ENCODE measurements at regions not wholly inside any gene's neighbourhood (a gene's known extent, or its start where the extent isn't known, plus 50 kb on each side); places are given as distances from the start of the nearest gene placed in this dataset.

- TF ChIP-seq POLR2A (IDR thresholded peaks at IDR 0.05) = no peak
- TF ChIP-seq, protein P1, sequence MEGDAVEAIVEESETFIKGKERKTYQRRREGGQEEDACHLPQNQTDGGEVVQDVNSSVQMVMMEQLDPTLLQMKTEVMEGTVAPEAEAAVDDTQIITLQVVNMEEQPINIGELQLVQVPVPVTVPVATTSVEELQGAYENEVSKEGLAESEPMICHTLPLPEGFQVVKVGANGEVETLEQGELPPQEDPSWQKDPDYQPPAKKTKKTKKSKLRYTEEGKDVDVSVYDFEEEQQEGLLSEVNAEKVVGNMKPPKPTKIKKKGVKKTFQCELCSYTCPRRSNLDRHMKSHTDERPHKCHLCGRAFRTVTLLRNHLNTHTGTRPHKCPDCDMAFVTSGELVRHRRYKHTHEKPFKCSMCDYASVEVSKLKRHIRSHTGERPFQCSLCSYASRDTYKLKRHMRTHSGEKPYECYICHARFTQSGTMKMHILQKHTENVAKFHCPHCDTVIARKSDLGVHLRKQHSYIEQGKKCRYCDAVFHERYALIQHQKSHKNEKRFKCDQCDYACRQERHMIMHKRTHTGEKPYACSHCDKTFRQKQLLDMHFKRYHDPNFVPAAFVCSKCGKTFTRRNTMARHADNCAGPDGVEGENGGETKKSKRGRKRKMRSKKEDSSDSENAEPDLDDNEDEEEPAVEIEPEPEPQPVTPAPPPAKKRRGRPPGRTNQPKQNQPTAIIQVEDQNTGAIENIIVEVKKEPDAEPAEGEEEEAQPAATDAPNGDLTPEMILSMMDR (IDR thresholded peaks at IDR 0.05) = no peak
Measured at GRCh38 chr6:139496654-139497344, 122.4 kb upstream of the CITED2 start.
